H1 (cell line): ENCODE measurements at regions not wholly inside any gene's neighbourhood (a gene's known extent, or its start where the extent isn't known, plus 50 kb on each side); places are given as distances from the start of the nearest gene placed in this dataset.

ENCODE experiments used
- CTCF ChIA-PET: fragments of 300-600 bp; sonication (Branson Sonifier 250); formaldehyde crosslinking; loops from one replicate; lab custom pipeline; 2021; ENCODE audit not compliant: partially characterized antibody; lab: Charles Lee
- POLR2A ChIA-PET: fragments of 300-600 bp; sonication (Branson Sonifier 250); formaldehyde crosslinking; loops from one replicate; lab custom pipeline; 2021; ENCODE audit warnings: inconsistent platforms; ENCODE audit not compliant: partially characterized antibody; lab: Charles Lee
- DNase-seq, 2 experiments: peaks; one replicate each; pipeline versions ENCODE4 v3.0.0 to v3.0.0-alpha.2; 2010 to 2022; ENCODE audit warnings: low spot score in 2 of 2, low read depth in 1 of 2, mixed read lengths in 1 of 2
- FAIRE-seq: peaks from 2 replicates; lab custom pipeline; 2011; peaks lifted over from hg19 to GRCh38; lab: Jason Lieb, UNC
- H2AFZ ChIP-seq: 2 replicates; pipeline ENCODE4 v1.8.1; 2012; ENCODE audit warnings: low read length, inconsistent platforms
- H2AK5ac ChIP-seq: 2 replicates; pipeline ENCODE4 v1.6.1; 2013; ENCODE audit warnings: low read depth, low read length
- H2BK120ac ChIP-seq: replicated peaks from 2 replicates; pipeline ENCODE3; 2013; ENCODE audit warnings: low read depth, low read length, inconsistent platforms
- H2BK12ac ChIP-seq: 2 replicates; pipeline ENCODE4 v1.6.1; 2013; ENCODE audit warnings: low read depth, low read length
- H2BK15ac ChIP-seq: 2 replicates; pipeline ENCODE4 v1.6.1; 2013; ENCODE audit warnings: low read length
- H2BK20ac ChIP-seq: 2 replicates; pipeline ENCODE4 v1.6.1; 2013; ENCODE audit warnings: low read length
- H2BK5ac ChIP-seq: 2 replicates; pipeline ENCODE4 v1.6.1; 2013; ENCODE audit warnings: low read depth, low read length
- H3K14ac ChIP-seq: 2 replicates; pipeline ENCODE4 v1.6.1; 2013; ENCODE audit warnings: inconsistent platforms; ENCODE audit not compliant: insufficient read length
- H3K18ac ChIP-seq: 2 replicates; pipeline ENCODE4 v1.6.1; 2013; ENCODE audit warnings: low read length; ENCODE audit errors: extremely low read depth
- H3K23ac ChIP-seq: 2 replicates; pipeline ENCODE4 v1.6.1; 2013; ENCODE audit warnings: inconsistent platforms; ENCODE audit not compliant: insufficient read length
- H3K23me2 ChIP-seq: 2 replicates; pipeline ENCODE4 v1.6.1; 2013; ENCODE audit warnings: low read depth, low read length
- H3K27ac ChIP-seq: 2 replicates; pipeline ENCODE4 v1.6.1; 2011; ENCODE audit warnings: low read depth, low read length, inconsistent platforms
- H3K27me3 ChIP-seq, 4 experiments: replicated peaks in 1 of 4; 1 replicate in 1 of 4; 2 replicates in 3 of 4; pipeline versions ENCODE4 v1.6.1 to v1.8.1; 2011 to 2013; ENCODE audit warnings: low read length in 3 of 4, mild to moderate bottlenecking in 3 of 4, inconsistent platforms in 2 of 4, mixed read lengths in 2 of 4, moderate library complexity in 1 of 4; ENCODE audit not compliant: control insufficient read depth in 3 of 4, insufficient read depth in 3 of 4; ENCODE audit errors: extremely low read depth in 1 of 4
- H3K36me3 ChIP-seq, 4 experiments: 2 replicates each; pipeline versions ENCODE4 v1.6.1 to v1.8.1; 2011 to 2013; ENCODE audit warnings: mild to moderate bottlenecking in 4 of 4, low read length in 3 of 4, moderate library complexity in 2 of 4, control low read depth in 1 of 4, inconsistent platforms in 1 of 4; ENCODE audit not compliant: insufficient read depth in 4 of 4, control insufficient read depth in 2 of 4
- H3K4ac ChIP-seq: replicated peaks from 2 replicates; pipeline ENCODE3; 2013; ENCODE audit warnings: low read length, low read depth, mixed read lengths, inconsistent platforms; ENCODE audit not compliant: insufficient read length
- H3K4me1 ChIP-seq, 4 experiments: replicated peaks in 1 of 4; 1 replicate in 1 of 4; 2 replicates in 3 of 4; pipeline versions ENCODE4 v1.6.1 to v1.8.1; 2011 to 2013; ENCODE audit warnings: low read length in 3 of 4, inconsistent platforms in 2 of 4, mixed read lengths in 1 of 4; ENCODE audit not compliant: insufficient read depth in 4 of 4, control insufficient read depth in 3 of 4
- H3K4me2 ChIP-seq, 2 experiments: 2 replicates each; pipeline versions ENCODE4 v1.6.1 to v1.8.1; 2011 to 2013; ENCODE audit warnings: low read depth in 2 of 2, low read length in 2 of 2, control low read depth in 1 of 2, inconsistent platforms in 1 of 2, mild to moderate bottlenecking in 1 of 2; ENCODE audit not compliant: insufficient read depth in 1 of 2
- H3K4me3 ChIP-seq, 4 experiments: fragments of 200-600, 300-600 bp in 1 of 4; sonication (generic), shearing (Covaris generic), sonication (Bioruptor Twin) in 1 of 4; 2 replicates each; pipeline versions ENCODE4 v1.5.1 to v1.8.1; 2011 to 2016; ENCODE audit warnings: low read length in 4 of 4, low read depth in 3 of 4, control low read depth in 2 of 4, inconsistent platforms in 2 of 4, mild to moderate bottlenecking in 2 of 4, mixed read lengths in 1 of 4, moderate library complexity in 1 of 4; ENCODE audit not compliant: insufficient read depth in 2 of 4; ENCODE audit errors: extremely low read depth in 1 of 4
- H3K56ac ChIP-seq: replicated peaks from 2 replicates; pipeline ENCODE3; 2013; ENCODE audit warnings: low read depth, mild to moderate bottlenecking, mixed read lengths, low read length, inconsistent platforms; ENCODE audit not compliant: insufficient read length
- H3K79me1 ChIP-seq: 2 replicates; pipeline ENCODE4 v1.6.1; 2013; ENCODE audit warnings: low read depth, low read length, control low read depth
- H3K79me2 ChIP-seq, 2 experiments: 2 replicates each; pipeline versions ENCODE4 v1.6.1 to v1.8.1; 2012 to 2013; ENCODE audit warnings: low read length in 2 of 2, mild to moderate bottlenecking in 2 of 2, inconsistent platforms in 1 of 2; ENCODE audit not compliant: insufficient read depth in 2 of 2, control insufficient read depth in 1 of 2
- H3K9ac ChIP-seq, 4 experiments: replicated peaks in 1 of 4; 1 replicate in 1 of 4; 2 replicates in 3 of 4; pipeline versions ENCODE4 v1.6.1 to v1.8.1; 2011 to 2013; ENCODE audit warnings: low read depth in 3 of 4, low read length in 3 of 4, control low read depth in 2 of 4, mild to moderate bottlenecking in 2 of 4, moderate library complexity in 2 of 4, inconsistent platforms in 1 of 4; ENCODE audit errors: extremely low read depth in 1 of 4
- H3K9me3 ChIP-seq, 2 experiments: 2 replicates each; pipeline versions ENCODE4 v1.6.1 to v1.8.1; 2012 to 2013; ENCODE audit warnings: mild to moderate bottlenecking in 2 of 2, moderate library complexity in 2 of 2, control low read depth in 1 of 2, inconsistent platforms in 1 of 2, low read depth in 1 of 2, low read length in 1 of 2, mixed read lengths in 1 of 2; ENCODE audit not compliant: insufficient read depth in 2 of 2
- H4K20me1 ChIP-seq, 2 experiments: replicated peaks in 1 of 2; 2 replicates each; pipeline versions ENCODE3 to v1.8.1; 2011 to 2013; ENCODE audit warnings: inconsistent platforms in 2 of 2, low read length in 2 of 2, mild to moderate bottlenecking in 1 of 2; ENCODE audit not compliant: insufficient read depth in 2 of 2, control insufficient read depth in 1 of 2
- H4K5ac ChIP-seq: 2 replicates; pipeline ENCODE4 v1.6.1; 2013; ENCODE audit warnings: low read length, low read depth, mixed read lengths, inconsistent platforms; ENCODE audit not compliant: insufficient read length
- H4K8ac ChIP-seq: 2 replicates; pipeline ENCODE4 v1.8.0; 2013; ENCODE audit warnings: mild to moderate bottlenecking, moderate library complexity, low read length, inconsistent platforms; ENCODE audit not compliant: insufficient read depth; ENCODE audit errors: extremely low read depth
- H4K91ac ChIP-seq: replicated peaks from 2 replicates; pipeline ENCODE3; 2013; ENCODE audit warnings: low read length, mixed read lengths, inconsistent platforms; ENCODE audit not compliant: insufficient read length
- CEBPB ChIP-seq: IDR thresholded peaks from 2 replicates; pipeline ENCODE4 v1.6.1; 2012; ENCODE audit warnings: low read depth, low read length
- CHD1 ChIP-seq: IDR thresholded peaks from 2 replicates; pipeline ENCODE4 v1.6.1; 2012; ENCODE audit warnings: low read depth, low read length, improper control_type of control experiment
- CHD2 ChIP-seq: IDR thresholded peaks from 2 replicates; pipeline ENCODE4 v1.6.1; 2012; ENCODE audit warnings: low read length, improper control_type of control experiment
- EGR1 ChIP-seq: IDR thresholded peaks from 2 replicates; pipeline ENCODE4 v1.6.1; 2011; ENCODE audit warnings: low read depth, low read length, borderline replicate concordance
- JUND ChIP-seq: IDR thresholded peaks from 2 replicates; pipeline ENCODE4 v1.6.1; 2011; ENCODE audit warnings: mild to moderate bottlenecking, improper control_type of control experiment, low read length
- KDM1A ChIP-seq: fragments of 200-600, 300-600 bp; sonication (generic); IDR thresholded peaks from 2 replicates; pipeline ENCODE4 v1.7.1; 2016; ENCODE audit warnings: mild to moderate bottlenecking, low read length, borderline replicate concordance
- POU5F1 ChIP-seq: IDR thresholded peaks from 2 replicates; pipeline ENCODE4 v1.6.1; 2011; ENCODE audit warnings: low read depth, mild to moderate bottlenecking, low read length, moderate library complexity
- RBBP5 ChIP-seq: IDR thresholded peaks from 2 replicates; pipeline ENCODE4 v1.7.1; 2012; ENCODE audit warnings: low read depth, mild to moderate bottlenecking, inconsistent platforms, low read length, moderate library complexity, borderline replicate concordance
- RXRA ChIP-seq: IDR thresholded peaks from 2 replicates; pipeline ENCODE4 v1.6.1; 2011; ENCODE audit warnings: low read depth, mild to moderate bottlenecking, low read length, moderate library complexity; ENCODE audit not compliant: insufficient read depth
- TBP ChIP-seq: IDR thresholded peaks from 2 replicates; pipeline ENCODE4 v1.6.1; 2011; ENCODE audit warnings: low read depth, low read length, improper control_type of control experiment
- WGBS, 2 experiments: shearing (Covaris generic) in 1 of 2; methylation state at CpG; one replicate each; pipeline versions ENCODE4 v1.1.6 to v1.1.7; 2013 to 2015; ENCODE audit warnings: low lambda C conversion rate in 2 of 2, mixed read lengths in 2 of 2, inconsistent platforms in 1 of 2, low coverage in 1 of 2, missing lambda C conversion rate in 1 of 2; ENCODE audit not compliant: insufficient replicate concordance in 2 of 2, insufficient coverage in 1 of 2, insufficient read length in 1 of 2; ENCODE audit errors: extremely low coverage in 1 of 2, missing lambda C conversion rate in 1 of 2; 5-methylcytosine and 5-hydroxymethylcytosine counted together
- TF ChIP-seq, protein P1 (sequence below), 3 experiments: IDR thresholded peaks; 1 replicate in 2 of 3; 2 replicates in 1 of 3; pipeline versions ENCODE4 v1.5.1 to v1.6.1; 2011; ENCODE audit warnings: low read length in 3 of 3, mild to moderate bottlenecking in 3 of 3, inconsistent platforms in 2 of 3, low read depth in 1 of 3, moderate library complexity in 1 of 3; ENCODE audit not compliant: insufficient read depth in 1 of 3; ENCODE audit errors: control extremely low read depth in 1 of 3
- TF ChIP-seq, protein P2 (sequence below): IDR thresholded peaks from 2 replicates; pipeline ENCODE4 v1.6.1; 2012; ENCODE audit warnings: inconsistent platforms

DNA sequence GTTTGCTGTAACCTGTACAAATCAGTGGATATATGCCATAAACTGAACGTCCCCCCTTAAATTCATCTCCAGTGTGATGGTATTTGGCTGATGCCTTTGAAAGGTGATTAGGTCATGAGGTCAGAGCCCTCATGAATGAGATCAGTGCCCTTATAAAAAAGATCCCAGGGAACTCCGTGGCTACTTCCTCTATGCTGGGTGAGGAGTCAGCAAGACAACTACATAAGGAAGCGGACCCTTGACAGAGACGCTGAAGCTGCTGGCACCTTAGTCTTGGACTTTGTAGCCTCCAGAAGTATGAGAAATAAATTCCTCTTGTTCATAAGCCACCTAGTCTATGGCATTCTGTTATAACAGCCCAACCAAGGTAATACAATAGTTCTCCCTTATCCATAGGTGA lies 215.1 kb upstream of the ZNF608 start:
- H3K23ac ChIP-seq, result no peak overlapping the region
- no peak overlapping the region for H3K9ac ChIP-seq
- H3K36me3 ChIP-seq, result no peaks in the 10 kb centered on the region; a peak in 1 of 8 replicates
- H4K20me1 ChIP-seq, result no peaks in the 10 kb centered on the region
- no peak overlapping the region for H4K5ac ChIP-seq
- peaks cover 2% of the 10 kb centered on the region; the same call in 1 of the 2 replicates for H3K79me1 ChIP-seq
- FAIRE-seq (no peak), DNase-seq (no peak)
- no peak overlapping the region for H3K4me2 ChIP-seq
- no peak overlapping the region for H3K4ac ChIP-seq
- H2BK5ac ChIP-seq, result no peak overlapping the region
- H3K23me2 ChIP-seq, result no peaks in the 10 kb centered on the region
- H2AFZ ChIP-seq, result no peak overlapping the region
- no peak overlapping the region; the same call in 1 of the 2 replicates for H2BK12ac ChIP-seq
- ChIA-PET POLR2A (no interaction called here), CTCF (no interaction called here)
- no peaks in the 10 kb centered on the region for H3K27me3 ChIP-seq
- no peak overlapping the region for H4K8ac ChIP-seq
- 81% methylated on average over 4 of the region's 4 CpGs; no CpG with 5 or more reads in 1 of the 2 experiments for WGBS, 2 experiments
- no peak overlapping the region for H3K4me3 ChIP-seq
- H2BK20ac ChIP-seq, result no peak overlapping the region
- H3K79me2 ChIP-seq, result no peaks in the 10 kb centered on the region
- no peak overlapping the region for H2BK120ac ChIP-seq
- H3K14ac ChIP-seq, result no peak overlapping the region
- no peak overlapping the region for H4K91ac ChIP-seq
- no peak overlapping the region for H2AK5ac ChIP-seq
- no peak overlapping the region for H2BK15ac ChIP-seq
- TF ChIP-seq TBP, result no peak
- TF ChIP-seq CHD1, result no peak
- TF ChIP-seq, protein P1, sequence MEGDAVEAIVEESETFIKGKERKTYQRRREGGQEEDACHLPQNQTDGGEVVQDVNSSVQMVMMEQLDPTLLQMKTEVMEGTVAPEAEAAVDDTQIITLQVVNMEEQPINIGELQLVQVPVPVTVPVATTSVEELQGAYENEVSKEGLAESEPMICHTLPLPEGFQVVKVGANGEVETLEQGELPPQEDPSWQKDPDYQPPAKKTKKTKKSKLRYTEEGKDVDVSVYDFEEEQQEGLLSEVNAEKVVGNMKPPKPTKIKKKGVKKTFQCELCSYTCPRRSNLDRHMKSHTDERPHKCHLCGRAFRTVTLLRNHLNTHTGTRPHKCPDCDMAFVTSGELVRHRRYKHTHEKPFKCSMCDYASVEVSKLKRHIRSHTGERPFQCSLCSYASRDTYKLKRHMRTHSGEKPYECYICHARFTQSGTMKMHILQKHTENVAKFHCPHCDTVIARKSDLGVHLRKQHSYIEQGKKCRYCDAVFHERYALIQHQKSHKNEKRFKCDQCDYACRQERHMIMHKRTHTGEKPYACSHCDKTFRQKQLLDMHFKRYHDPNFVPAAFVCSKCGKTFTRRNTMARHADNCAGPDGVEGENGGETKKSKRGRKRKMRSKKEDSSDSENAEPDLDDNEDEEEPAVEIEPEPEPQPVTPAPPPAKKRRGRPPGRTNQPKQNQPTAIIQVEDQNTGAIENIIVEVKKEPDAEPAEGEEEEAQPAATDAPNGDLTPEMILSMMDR (IDR thresholded peaks at IDR 0.05; ENCODE audit: control extremely low read depth in 1 of 3, insufficient read depth in 1 of 3, low read depth in 1 of 3, low read length in 3 of 3), result no peak
- TF ChIP-seq CEBPB, result no peak
- TF ChIP-seq KDM1A, result no peak
- TF ChIP-seq JUND, result no peak
- TF ChIP-seq RBBP5, result no peak
- no peak for TF ChIP-seq CHD2
- TF ChIP-seq EGR1, result no peak
- TF ChIP-seq RXRA, result no peak
- no peak for TF ChIP-seq POU5F1
- TF ChIP-seq, protein P2, sequence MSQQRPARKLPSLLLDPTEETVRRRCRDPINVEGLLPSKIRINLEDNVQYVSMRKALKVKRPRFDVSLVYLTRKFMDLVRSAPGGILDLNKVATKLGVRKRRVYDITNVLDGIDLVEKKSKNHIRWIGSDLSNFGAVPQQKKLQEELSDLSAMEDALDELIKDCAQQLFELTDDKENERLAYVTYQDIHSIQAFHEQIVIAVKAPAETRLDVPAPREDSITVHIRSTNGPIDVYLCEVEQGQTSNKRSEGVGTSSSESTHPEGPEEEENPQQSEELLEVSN, result no peak
- no peak overlapping the region for H3K56ac ChIP-seq
- no peaks in the 10 kb centered on the region; a peak in 1 of 4 replicates for H3K9me3 ChIP-seq
- H3K27ac ChIP-seq, result no peak overlapping the region
- no peak overlapping the region for H3K18ac ChIP-seq
- H3K4me1 ChIP-seq, result peaks cover 2 to 11% (median 7%) of the 10 kb centered on the region in 4 experiments
